IMR-90 (cell line): ENCODE measurements at regions not wholly inside any gene's neighbourhood (a gene's known extent, or its start where the extent isn't known, plus 50 kb on each side); places are given as distances from the start of the nearest gene placed in this dataset.

Experiments
- ATAC-seq: fragments of 200-7000 bp; cut with Tn5 transposase; 2 replicates; pipeline ENCODE4 v1.9.1; 2020; ENCODE audit warnings: low read depth, mild to moderate bottlenecking, moderate library complexity
- BruUV-seq: library from RNA; stranded (reverse); fragments of 400-500 nt; replicated peaks from 2 replicates; lab custom pipeline; 2021; lab: Mats Ljungman, UMichigan
- CTCF ChIA-PET: fragments of 300-600 bp; formaldehyde crosslinking; extraction: SDS; loops from one replicate; lab custom pipeline; 2021; ENCODE audit warnings: antibody characterized with exemption; lab: Yijun Ruan, JAX
- POLR2A ChIA-PET: fragments of 300-600 bp; sonication (Branson Sonifier 250); formaldehyde crosslinking; loops from one replicate; lab custom pipeline; 2022; ENCODE audit warnings: antibody characterized with exemption; ENCODE audit not compliant: unreplicated experiment; lab: Charles Lee
- DNase-seq: peaks from one replicate; pipeline ENCODE4 v3.0.0; 2013
- H2AFZ ChIP-seq: replicated peaks from 2 replicates; pipeline ENCODE3; 2013; ENCODE audit warnings: low read length, mild to moderate bottlenecking; ENCODE audit not compliant: poor library complexity
- H2AK5ac ChIP-seq: 2 replicates; pipeline ENCODE4 v1.6.1; 2013; ENCODE audit warnings: low read depth, low read length, inconsistent platforms
- H2AK9ac ChIP-seq: replicated peaks from 2 replicates; pipeline ENCODE3; 2013; ENCODE audit warnings: mild to moderate bottlenecking, low read depth, low read length, moderate library complexity; ENCODE audit not compliant: poor library complexity
- H2BK120ac ChIP-seq: 2 replicates; pipeline ENCODE4 v1.6.1; 2013; ENCODE audit warnings: low read depth, low read length, inconsistent platforms
- H2BK15ac ChIP-seq: 3 replicates; pipeline ENCODE4 v1.6.1; 2013; ENCODE audit warnings: low read depth, low read length, inconsistent platforms
- H2BK20ac ChIP-seq: 2 replicates; pipeline ENCODE4 v1.6.1; 2013; ENCODE audit warnings: low read depth, mild to moderate bottlenecking, inconsistent platforms, low read length, moderate library complexity
- H2BK5ac ChIP-seq: 2 replicates; pipeline ENCODE4 v1.6.1; 2013; ENCODE audit warnings: mild to moderate bottlenecking, low read depth, low read length, inconsistent platforms; ENCODE audit not compliant: poor library complexity, severe bottlenecking
- H3K14ac ChIP-seq: replicated peaks from 2 replicates; pipeline ENCODE4 v1.6.1; 2013; ENCODE audit warnings: low read depth, low read length, inconsistent platforms
- H3K18ac ChIP-seq: 2 replicates; pipeline ENCODE4 v1.6.1; 2013; ENCODE audit warnings: low read depth, low read length, control low read depth
- H3K23ac ChIP-seq: 2 replicates; pipeline ENCODE4 v1.6.1; 2013; ENCODE audit warnings: low read depth, low read length, inconsistent platforms
- H3K27ac ChIP-seq: 2 replicates; pipeline ENCODE4 v1.5.1; 2013; ENCODE audit warnings: mild to moderate bottlenecking, control low read depth, low read length; ENCODE audit not compliant: insufficient read depth
- H3K27me3 ChIP-seq: 2 replicates; pipeline ENCODE4 v1.6.1; 2013; ENCODE audit warnings: low read length; ENCODE audit not compliant: control insufficient read depth, insufficient read depth
- H3K36me3 ChIP-seq: 2 replicates; pipeline ENCODE4 v1.6.1; 2013; ENCODE audit warnings: low read length, mixed read lengths; ENCODE audit not compliant: control insufficient read depth, insufficient read depth
- H3K4ac ChIP-seq: 2 replicates; pipeline ENCODE4 v1.6.1; 2013; ENCODE audit warnings: low read depth, low read length, inconsistent platforms
- H3K4me1 ChIP-seq: 2 replicates; pipeline ENCODE4 v1.6.1; 2013; ENCODE audit warnings: low read length, mixed read lengths; ENCODE audit not compliant: control insufficient read depth, insufficient read depth
- H3K4me2 ChIP-seq: 2 replicates; pipeline ENCODE4 v1.6.1; 2013; ENCODE audit warnings: low read depth, mild to moderate bottlenecking, control low read depth, low read length, moderate library complexity
- H3K4me3 ChIP-seq: 2 replicates; pipeline ENCODE4 v1.5.1; 2013; ENCODE audit warnings: low read depth, mild to moderate bottlenecking, control low read depth, low read length, moderate library complexity; ENCODE audit not compliant: insufficient read depth
- H3K56ac ChIP-seq: 2 replicates; pipeline ENCODE4 v1.6.1; 2013; ENCODE audit warnings: low read length, inconsistent platforms; ENCODE audit not compliant: insufficient read depth; ENCODE audit errors: extremely low read depth
- H3K79me1 ChIP-seq, 2 experiments: 2 replicates each; pipeline ENCODE4 v1.6.1; 2013; ENCODE audit warnings: low read length in 2 of 2, inconsistent platforms in 1 of 2, low read depth in 1 of 2
- H3K9ac ChIP-seq: 2 replicates; pipeline ENCODE4 v1.6.1; 2013; ENCODE audit warnings: low read depth, low read length, control low read depth
- H3K9me1 ChIP-seq: 2 replicates; pipeline ENCODE4 v1.6.1; 2013; ENCODE audit warnings: low read length, inconsistent platforms; ENCODE audit not compliant: insufficient read depth
- H3K9me3 ChIP-seq: 2 replicates; pipeline ENCODE4 v1.6.1; 2013; ENCODE audit warnings: low read length; ENCODE audit not compliant: control insufficient read depth, insufficient read depth
- H4K20me1 ChIP-seq: 2 replicates; pipeline ENCODE4 v1.6.1; 2013; ENCODE audit warnings: low read length, inconsistent platforms; ENCODE audit not compliant: insufficient read depth
- H4K5ac ChIP-seq: 2 replicates; pipeline ENCODE4 v1.6.1; 2013; ENCODE audit warnings: mild to moderate bottlenecking, low read depth, low read length, control low read depth
- H4K8ac ChIP-seq, 2 experiments: 2 replicates each; pipeline ENCODE4 v1.6.1; 2013; ENCODE audit warnings: low read depth in 2 of 2, low read length in 2 of 2, control low read depth in 1 of 2, inconsistent platforms in 1 of 2
- H4K91ac ChIP-seq: 2 replicates; pipeline ENCODE4 v1.6.1; 2013; ENCODE audit warnings: low read depth, low read length, inconsistent platforms; ENCODE audit not compliant: insufficient read depth
- BHLHE40 ChIP-seq: fragments of 150-350 bp; IDR thresholded peaks from 2 replicates; pipeline ENCODE4 v1.6.1; 2016; ENCODE audit warnings: mild to moderate bottlenecking, low read depth, low read length
- CHD1 ChIP-seq: IDR thresholded peaks from 2 replicates; pipeline ENCODE4 v1.6.1; 2012; ENCODE audit warnings: low read depth, low read length, improper control_type of control experiment
- FOS ChIP-seq: fragments of 150-350 bp; IDR thresholded peaks from 2 replicates; pipeline ENCODE4 v1.6.1; 2016; ENCODE audit warnings: low read depth, low read length
- MAFK ChIP-seq: IDR thresholded peaks from 2 replicates; pipeline ENCODE4 v1.6.1; 2012; ENCODE audit warnings: low read depth, low read length, improper control_type of control experiment
- MAZ ChIP-seq: IDR thresholded peaks from 2 replicates; pipeline ENCODE4 v1.6.1; 2012; ENCODE audit warnings: low read depth, mild to moderate bottlenecking, low read length, improper control_type of control experiment, moderate library complexity, borderline replicate concordance
- MXI1 ChIP-seq: IDR thresholded peaks from 2 replicates; pipeline ENCODE4 v1.6.1; 2012; ENCODE audit warnings: low read depth, mild to moderate bottlenecking, low read length, moderate library complexity, borderline replicate concordance
- NFE2L2 ChIP-seq: fragments of 150-350 bp; IDR thresholded peaks from 2 replicates; pipeline ENCODE4 v1.6.1; 2016; ENCODE audit warnings: low read depth, mild to moderate bottlenecking, low read length
- POLR2A ChIP-seq: IDR thresholded peaks from 2 replicates; pipeline ENCODE4 v1.6.1; 2012; ENCODE audit warnings: mild to moderate bottlenecking, low read depth, low read length
- RFX5 ChIP-seq: IDR thresholded peaks from 2 replicates; pipeline ENCODE4 v1.8.0; 2012; ENCODE audit warnings: low read depth, mild to moderate bottlenecking, low read length, moderate library complexity
- SMC3 ChIP-seq: fragments of 150-350 bp; IDR thresholded peaks from 2 replicates; pipeline ENCODE4 v1.6.1; 2016; ENCODE audit warnings: low read depth, mild to moderate bottlenecking, antibody characterized with exemption, low read length, moderate library complexity
- USF2 ChIP-seq: fragments of 150-350 bp; IDR thresholded peaks from 2 replicates; pipeline ENCODE4 v1.6.1; 2017; ENCODE audit warnings: mild to moderate bottlenecking, antibody characterized with exemption, low read length, low read depth
- WGBS, 2 experiments: methylation state at CpG; one replicate each; pipeline versions ENCODE4 v1.1.5 to v1.1.7; 2013; ENCODE audit warnings: missing lambda C conversion rate in 2 of 2; ENCODE audit not compliant: insufficient read length in 1 of 2; ENCODE audit errors: extremely low coverage in 2 of 2; 5-methylcytosine and 5-hydroxymethylcytosine counted together
- dilution Hi-C: fragments of 300-500 bp; cut with HindIII; formaldehyde crosslinking; loops from one replicate; pipeline ENCODE4 v1.14.3; 2018; ENCODE audit warnings: low sequenced_read_pairs; ENCODE audit not compliant: unreplicated experiment
- in situ Hi-C: fragments of 300-500 bp; cut with MboI; formaldehyde crosslinking; loops from 3 replicates; pipeline ENCODE4 v1.14.3; 2019; ENCODE audit warnings: low sequenced_read_pairs, inconsistent platforms, mixed read lengths
- intact Hi-C: fragments of 100-400 bp; cut with micrococcal nuclease; formaldehyde crosslinking; loops from 2 replicates; pipeline ENCODE4 v1.10.0; 2022
- TF ChIP-seq, protein P1 (sequence below): conservative IDR thresholded peaks from 2 replicates; pipeline ENCODE4 v1.5.1; 2012; ENCODE audit warnings: mild to moderate bottlenecking, low read depth, low read length, improper control_type of control experiment

GRCh38 chr9:91160181-91160580, 201.5 kb downstream of the AUH start (continued):
- TF ChIP-seq MAZ (no peak), SMC3 (no peak), POLR2A (no peak)

DNA sequence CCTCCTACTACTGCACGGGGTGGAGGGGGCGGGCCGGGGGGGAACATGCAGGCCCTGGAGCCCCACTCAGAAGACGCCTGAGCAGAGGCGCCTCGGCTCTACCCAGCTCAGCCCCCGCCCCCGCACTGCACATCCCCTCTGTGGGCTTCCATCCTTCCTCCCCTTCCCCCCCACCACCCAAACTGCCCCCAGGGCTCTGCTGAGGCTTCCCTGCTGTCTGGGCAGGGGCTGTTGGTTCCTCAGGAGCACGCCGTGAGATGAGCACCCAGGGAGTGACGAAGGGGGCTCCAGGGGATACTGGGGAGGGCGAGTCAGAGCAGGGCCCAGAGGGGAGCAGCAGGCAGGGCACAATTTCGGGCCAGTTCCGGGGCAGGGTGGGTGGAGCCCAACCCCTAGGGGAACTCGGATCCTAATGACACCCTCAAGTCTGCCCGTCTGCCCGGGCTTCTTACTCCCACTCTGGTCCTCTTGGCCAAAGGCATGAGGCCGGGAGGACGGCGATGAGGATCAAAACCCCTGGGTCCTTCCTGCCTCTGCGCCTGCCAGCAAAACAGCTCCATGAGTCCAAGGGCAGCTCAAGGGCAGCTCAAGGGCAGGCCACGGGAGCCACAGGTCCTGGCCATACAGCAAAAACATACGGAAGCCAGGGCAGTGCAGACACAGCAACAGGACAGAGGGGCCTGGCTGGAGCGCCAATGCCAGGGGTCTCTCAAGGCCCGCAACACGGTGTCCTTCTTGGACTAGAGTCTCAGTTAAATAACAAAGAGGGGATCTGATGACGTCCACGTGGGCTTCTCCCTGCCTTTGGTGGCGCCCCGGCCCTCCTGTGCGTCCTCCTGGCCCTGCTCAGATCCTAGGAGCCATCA, 200.9 kb downstream of the AUH start:
- H3K79me1 ChIP-seq: peaks cover 9 to 33% of the 10 kb centered on the region in 2 experiments
- H2BK120ac ChIP-seq: peak overlapping the region; percentile 98
- no peaks in the 10 kb centered on the region for H3K27me3 ChIP-seq
- H3K9me3 ChIP-seq: no peaks in the 10 kb centered on the region
- peak overlapping the region; percentile 86 for H3K14ac ChIP-seq
- peak overlapping the region; percentile 97 for H4K91ac ChIP-seq
- no peak overlapping the region for H3K9ac ChIP-seq
- no peaks in the 10 kb centered on the region for H4K20me1 ChIP-seq
- ChIA-PET CTCF (interaction anchor here (0.7 kb wide), 1 partner anchor 31 kb away, joined by 3 read pairs; no protein-coding TSS in a partner anchor), POLR2A (interaction anchor here (0.6 kb wide), 1 partner anchor 61 kb away, joined by 3 read pairs; no protein-coding TSS in a partner anchor)
- intact Hi-C loops (loop anchor here (5.0 kb wide), 1 partner anchor 124 kb away; no protein-coding TSS in a partner anchor), dilution Hi-C loops (no loop called here), in situ Hi-C loops (no loop called here)
- H3K4me2 ChIP-seq: no peak overlapping the region
- DNase-seq (no peak), ATAC-seq (no peak)
- no peak overlapping the region for H3K27ac ChIP-seq
- peak overlapping the region; percentile 95; the same call in 2 of the 3 replicates for H2BK15ac ChIP-seq
- H2AK5ac ChIP-seq: peak overlapping the region; percentile 86
- no peak overlapping the region for H2AFZ ChIP-seq
- peak overlapping the region; percentile 52 for H2AK9ac ChIP-seq
- peak overlapping the region; percentile 99 for H2BK20ac ChIP-seq
- H3K4me1 ChIP-seq: peaks cover 33% of the 10 kb centered on the region
- no peak overlapping the region for H4K5ac ChIP-seq
- H3K4ac ChIP-seq: peak overlapping the region; percentile 99
- H3K18ac ChIP-seq: no peak overlapping the region
- H3K36me3 ChIP-seq: no peaks in the 10 kb centered on the region
- H3K23ac ChIP-seq: peak overlapping the region; percentile 29; the same call in 1 of the 2 replicates
- H4K8ac ChIP-seq: peak overlapping the region; percentile 82 to 93; a peak in 2 of 4 replicates
- peak overlapping the region; percentile 27 for H2BK5ac ChIP-seq
- H3K56ac ChIP-seq: no peak overlapping the region
- TF ChIP-seq MXI1 (no peak), MAFK (no peak), RFX5 (no peak), USF2 (no peak), BHLHE40 (no peak), NFE2L2 (no peak), FOS (no peak), CHD1 (no peak), SMC3 (no peak), MAZ (no peak), POLR2A (no peak)
- TF ChIP-seq, protein P1, sequence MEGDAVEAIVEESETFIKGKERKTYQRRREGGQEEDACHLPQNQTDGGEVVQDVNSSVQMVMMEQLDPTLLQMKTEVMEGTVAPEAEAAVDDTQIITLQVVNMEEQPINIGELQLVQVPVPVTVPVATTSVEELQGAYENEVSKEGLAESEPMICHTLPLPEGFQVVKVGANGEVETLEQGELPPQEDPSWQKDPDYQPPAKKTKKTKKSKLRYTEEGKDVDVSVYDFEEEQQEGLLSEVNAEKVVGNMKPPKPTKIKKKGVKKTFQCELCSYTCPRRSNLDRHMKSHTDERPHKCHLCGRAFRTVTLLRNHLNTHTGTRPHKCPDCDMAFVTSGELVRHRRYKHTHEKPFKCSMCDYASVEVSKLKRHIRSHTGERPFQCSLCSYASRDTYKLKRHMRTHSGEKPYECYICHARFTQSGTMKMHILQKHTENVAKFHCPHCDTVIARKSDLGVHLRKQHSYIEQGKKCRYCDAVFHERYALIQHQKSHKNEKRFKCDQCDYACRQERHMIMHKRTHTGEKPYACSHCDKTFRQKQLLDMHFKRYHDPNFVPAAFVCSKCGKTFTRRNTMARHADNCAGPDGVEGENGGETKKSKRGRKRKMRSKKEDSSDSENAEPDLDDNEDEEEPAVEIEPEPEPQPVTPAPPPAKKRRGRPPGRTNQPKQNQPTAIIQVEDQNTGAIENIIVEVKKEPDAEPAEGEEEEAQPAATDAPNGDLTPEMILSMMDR: no peak
- no peak overlapping the region for H3K4me3 ChIP-seq
- peaks cover 29% of the 10 kb centered on the region for H3K9me1 ChIP-seq
- no TSS peak for BruUV-seq
- 98% methylated on average over 20 of the region's 31 CpGs; no CpG with 5 or more reads in 1 of the 2 experiments for WGBS, 2 experiments
